DND-41 (cell line): ENCODE measurements at regions not wholly inside any gene's neighbourhood (a gene's known extent, or its start where the extent isn't known, plus 50 kb on each side); places are given as distances from the start of the nearest gene placed in this dataset.

Experiments
- EZH2 ChIP-seq: IDR thresholded peaks from 3 replicates; pipeline ENCODE4 v1.6.1; 2012; ENCODE audit warnings: borderline replicate concordance, low read depth, mild to moderate bottlenecking, moderate library complexity, low read length, inconsistent platforms; ENCODE audit not compliant: severe bottlenecking
- TF ChIP-seq, protein P1 (sequence below): IDR thresholded peaks from 2 replicates; pipeline ENCODE4 v1.5.1; 2012; ENCODE audit warnings: borderline replicate concordance, low read length, moderate library complexity, mild to moderate bottlenecking; ENCODE audit not compliant: poor library complexity, severe bottlenecking; ENCODE audit errors: extremely low read depth

DNA sequence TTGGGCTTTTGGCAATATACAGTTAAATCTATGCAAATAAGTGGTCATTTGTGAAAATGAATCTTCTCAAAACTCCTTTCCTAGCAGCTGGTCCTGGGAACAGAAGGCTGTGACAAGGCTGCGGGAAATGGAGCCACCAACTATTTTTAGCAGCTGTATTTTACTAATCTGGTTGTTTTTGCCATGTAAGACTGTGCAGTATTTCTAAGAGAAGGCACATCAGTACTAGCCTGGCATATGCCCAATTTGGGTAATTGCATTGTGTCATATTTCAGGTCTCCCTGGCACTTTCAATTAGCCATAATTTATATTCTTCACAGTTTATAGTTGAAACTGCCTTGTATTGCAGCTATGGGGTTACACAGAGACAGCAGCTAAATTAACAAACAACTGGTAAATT lies 109.6 kb downstream of the MANEA start:
- TF ChIP-seq EZH2 = no peak
- TF ChIP-seq, protein P1, sequence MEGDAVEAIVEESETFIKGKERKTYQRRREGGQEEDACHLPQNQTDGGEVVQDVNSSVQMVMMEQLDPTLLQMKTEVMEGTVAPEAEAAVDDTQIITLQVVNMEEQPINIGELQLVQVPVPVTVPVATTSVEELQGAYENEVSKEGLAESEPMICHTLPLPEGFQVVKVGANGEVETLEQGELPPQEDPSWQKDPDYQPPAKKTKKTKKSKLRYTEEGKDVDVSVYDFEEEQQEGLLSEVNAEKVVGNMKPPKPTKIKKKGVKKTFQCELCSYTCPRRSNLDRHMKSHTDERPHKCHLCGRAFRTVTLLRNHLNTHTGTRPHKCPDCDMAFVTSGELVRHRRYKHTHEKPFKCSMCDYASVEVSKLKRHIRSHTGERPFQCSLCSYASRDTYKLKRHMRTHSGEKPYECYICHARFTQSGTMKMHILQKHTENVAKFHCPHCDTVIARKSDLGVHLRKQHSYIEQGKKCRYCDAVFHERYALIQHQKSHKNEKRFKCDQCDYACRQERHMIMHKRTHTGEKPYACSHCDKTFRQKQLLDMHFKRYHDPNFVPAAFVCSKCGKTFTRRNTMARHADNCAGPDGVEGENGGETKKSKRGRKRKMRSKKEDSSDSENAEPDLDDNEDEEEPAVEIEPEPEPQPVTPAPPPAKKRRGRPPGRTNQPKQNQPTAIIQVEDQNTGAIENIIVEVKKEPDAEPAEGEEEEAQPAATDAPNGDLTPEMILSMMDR = no peak
